GM19468 (cell line): ENCODE measurements at regions not wholly inside any gene's neighbourhood (a gene's known extent, or its start where the extent isn't known, plus 50 kb on each side); places are given as distances from the start of the nearest gene placed in this dataset.
"Not testable (repeated sequence)": the region's sequence is repeated elsewhere in the genome, so short reads cannot be mapped to it uniquely, and the experiment has no call there.

Experiments
- ATAC-seq: cut with Tn5 transposase; IDR thresholded peaks from one replicate; pipeline ENCODE4 v1.9.1; 2021; ENCODE audit warnings: mild to moderate bottlenecking, moderate library complexity, moderate number of reproducible peaks; ENCODE audit not compliant: unreplicated experiment; ENCODE audit errors: extremely low read depth

- ATAC-seq = no peak
Measured at GRCh38 chr9:80485420-80486250, 913.9 kb downstream of the TLE4 start.

- ATAC-seq = not testable (repeated sequence)
Measured at GRCh38 chr9:80482251-80482650, 910.5 kb downstream of the TLE4 start.

- ATAC-seq = no peak
Measured at GRCh38 chr9:80467632-80468031, 895.9 kb downstream of the TLE4 start.

GRCh38 chr9:80465556-80465955 is 893.8 kb downstream of the TLE4 start:
- no peak for ATAC-seq

- ATAC-seq = no peak
Measured at GRCh38 chr9:80449513-80449912, 877.7 kb downstream of the TLE4 start.

GRCh38 chr9:80448996-80449395 is 877.2 kb downstream of the TLE4 start:
- no peak for ATAC-seq

GRCh38 chr9:80447876-80448275 is 876.1 kb downstream of the TLE4 start:
- ATAC-seq = no peak

- ATAC-seq = no peak
Measured at GRCh38 chr9:80440724-80441123, 869.0 kb downstream of the TLE4 start.

GRCh38 chr9:80437825-80438224 is 866.1 kb downstream of the TLE4 start:
- ATAC-seq = no peak

- no peak for ATAC-seq
Measured at GRCh38 chr9:80437091-80437640, 865.4 kb downstream of the TLE4 start.

- no peak for ATAC-seq
Measured at GRCh38 chr9:80435591-80435990, 863.8 kb downstream of the TLE4 start.

- no peak for ATAC-seq
Measured at GRCh38 chr9:80426992-80427391, 855.2 kb downstream of the TLE4 start.

GRCh38 chr9:80417211-80417773 is 845.5 kb downstream of the TLE4 start:
- ATAC-seq = no peak

- no peak for ATAC-seq
Measured at GRCh38 chr9:80410106-80410505, 838.3 kb downstream of the TLE4 start.

- no peak for ATAC-seq
Measured at GRCh38 chr9:80407220-80407619, 835.5 kb downstream of the TLE4 start.

- ATAC-seq = no peak
Measured at GRCh38 chr9:80401243-80401642, 829.5 kb downstream of the TLE4 start.

GRCh38 chr9:80400624-80401230 is 829.0 kb downstream of the TLE4 start:
- ATAC-seq = no peak

GRCh38 chr9:80399606-80400005 is 827.8 kb downstream of the TLE4 start:
- ATAC-seq = no peak

- no peak for ATAC-seq
Measured at GRCh38 chr9:80387828-80388227, 816.1 kb downstream of the TLE4 start.

GRCh38 chr9:80385246-80385645 is 813.5 kb downstream of the TLE4 start:
- no peak for ATAC-seq

GRCh38 chr9:80383331-80383730 is 811.6 kb downstream of the TLE4 start:
- ATAC-seq = no peak
